ENCODE measurements at regions not wholly inside any gene's neighbourhood (a gene's known extent, or its start where the extent isn't known, plus 50 kb on each side); places are given as distances from the start of the nearest gene placed in this dataset.

DNA sequence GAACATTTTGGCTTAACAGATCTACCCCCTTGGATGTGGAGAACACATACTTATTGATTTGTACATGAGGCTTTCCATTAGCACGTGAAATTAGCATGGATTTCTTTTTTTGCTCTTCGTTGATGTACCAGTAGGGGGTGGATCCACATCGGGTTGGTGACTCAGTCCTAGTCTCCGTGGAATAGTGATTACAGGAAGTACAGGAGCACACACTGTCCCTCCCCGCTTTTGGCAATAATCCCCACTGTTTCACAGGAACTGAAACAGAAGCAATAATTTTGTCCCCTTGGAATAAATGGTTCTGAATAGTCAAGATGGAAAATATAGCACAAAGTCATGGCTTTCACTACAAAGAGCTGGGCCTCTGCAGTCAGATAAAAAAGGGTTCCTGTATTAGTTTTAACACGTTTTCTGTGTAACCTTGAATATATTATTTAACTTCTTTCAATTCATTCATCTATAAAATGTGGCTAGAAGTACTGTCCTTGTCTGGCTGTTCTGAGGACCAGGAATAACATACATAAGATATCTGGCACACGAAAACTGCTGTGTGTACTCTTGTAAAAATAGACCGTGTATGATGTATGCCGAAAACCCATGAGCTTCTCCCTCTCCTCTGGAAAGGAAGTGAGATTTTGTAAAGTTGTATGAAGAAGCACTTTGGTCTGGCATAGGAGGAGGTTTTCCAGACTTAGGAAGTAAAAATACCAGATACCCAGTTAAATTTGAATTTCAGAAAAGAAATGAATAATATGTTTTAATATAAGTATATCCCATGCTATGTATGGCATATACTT is 229.2 kb downstream of the GALR1 start:
- no peak for TF ChIP-seq POLR2A (IDR thresholded peaks at IDR 0.05)
- TF ChIP-seq, protein P1, sequence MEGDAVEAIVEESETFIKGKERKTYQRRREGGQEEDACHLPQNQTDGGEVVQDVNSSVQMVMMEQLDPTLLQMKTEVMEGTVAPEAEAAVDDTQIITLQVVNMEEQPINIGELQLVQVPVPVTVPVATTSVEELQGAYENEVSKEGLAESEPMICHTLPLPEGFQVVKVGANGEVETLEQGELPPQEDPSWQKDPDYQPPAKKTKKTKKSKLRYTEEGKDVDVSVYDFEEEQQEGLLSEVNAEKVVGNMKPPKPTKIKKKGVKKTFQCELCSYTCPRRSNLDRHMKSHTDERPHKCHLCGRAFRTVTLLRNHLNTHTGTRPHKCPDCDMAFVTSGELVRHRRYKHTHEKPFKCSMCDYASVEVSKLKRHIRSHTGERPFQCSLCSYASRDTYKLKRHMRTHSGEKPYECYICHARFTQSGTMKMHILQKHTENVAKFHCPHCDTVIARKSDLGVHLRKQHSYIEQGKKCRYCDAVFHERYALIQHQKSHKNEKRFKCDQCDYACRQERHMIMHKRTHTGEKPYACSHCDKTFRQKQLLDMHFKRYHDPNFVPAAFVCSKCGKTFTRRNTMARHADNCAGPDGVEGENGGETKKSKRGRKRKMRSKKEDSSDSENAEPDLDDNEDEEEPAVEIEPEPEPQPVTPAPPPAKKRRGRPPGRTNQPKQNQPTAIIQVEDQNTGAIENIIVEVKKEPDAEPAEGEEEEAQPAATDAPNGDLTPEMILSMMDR (IDR thresholded peaks at IDR 0.05) = no peak
- WGBS, 2 donors = 38 to 42% methylated on average over 9 of the region's 9 CpGs
- intact Hi-C loops (cut with DNase I; ENCODE audit: low total_unique reads) = no loop called here
- H3K4me3 ChIP-seq (ENCODE audit: low read depth, poor library complexity, severe bottlenecking) = no peak overlapping the region
- DNase-seq (ENCODE audit: low spot score in 2 of 2) = peak; percentile 68 to 87

DNA sequence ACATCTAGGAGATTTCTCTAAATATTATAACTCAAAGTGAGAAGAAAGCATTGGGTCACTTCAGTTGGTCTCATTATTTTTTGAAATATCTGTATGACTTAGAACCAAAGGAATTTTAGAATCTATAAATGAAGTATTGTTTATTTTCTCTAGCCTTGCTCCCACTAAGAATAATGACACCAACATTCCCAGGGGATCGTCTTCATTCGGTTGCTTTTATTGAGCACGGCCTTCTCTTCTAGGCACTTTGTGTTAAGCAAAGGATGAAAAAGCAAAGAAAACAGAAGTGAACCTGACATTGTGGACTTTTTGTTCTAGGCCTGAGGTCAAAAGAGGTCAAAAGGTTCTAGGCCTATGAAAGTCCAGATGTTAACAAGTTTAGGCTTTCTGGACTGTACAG is 231.9 kb downstream of the GALR1 start:
- H3K4me3 ChIP-seq (ENCODE audit: low read depth, poor library complexity, severe bottlenecking) = no peak overlapping the region
- intact Hi-C loops (cut with DNase I; ENCODE audit: low total_unique reads) = no loop called here
- TF ChIP-seq, protein P1 (IDR thresholded peaks at IDR 0.05) = no peak
- no peak for TF ChIP-seq POLR2A (IDR thresholded peaks at IDR 0.05)
- no peak for DNase-seq (ENCODE audit: low spot score in 2 of 2)
- 85 to 92% methylated on average over 3 of the region's 3 CpGs for WGBS, 2 donors

DNA sequence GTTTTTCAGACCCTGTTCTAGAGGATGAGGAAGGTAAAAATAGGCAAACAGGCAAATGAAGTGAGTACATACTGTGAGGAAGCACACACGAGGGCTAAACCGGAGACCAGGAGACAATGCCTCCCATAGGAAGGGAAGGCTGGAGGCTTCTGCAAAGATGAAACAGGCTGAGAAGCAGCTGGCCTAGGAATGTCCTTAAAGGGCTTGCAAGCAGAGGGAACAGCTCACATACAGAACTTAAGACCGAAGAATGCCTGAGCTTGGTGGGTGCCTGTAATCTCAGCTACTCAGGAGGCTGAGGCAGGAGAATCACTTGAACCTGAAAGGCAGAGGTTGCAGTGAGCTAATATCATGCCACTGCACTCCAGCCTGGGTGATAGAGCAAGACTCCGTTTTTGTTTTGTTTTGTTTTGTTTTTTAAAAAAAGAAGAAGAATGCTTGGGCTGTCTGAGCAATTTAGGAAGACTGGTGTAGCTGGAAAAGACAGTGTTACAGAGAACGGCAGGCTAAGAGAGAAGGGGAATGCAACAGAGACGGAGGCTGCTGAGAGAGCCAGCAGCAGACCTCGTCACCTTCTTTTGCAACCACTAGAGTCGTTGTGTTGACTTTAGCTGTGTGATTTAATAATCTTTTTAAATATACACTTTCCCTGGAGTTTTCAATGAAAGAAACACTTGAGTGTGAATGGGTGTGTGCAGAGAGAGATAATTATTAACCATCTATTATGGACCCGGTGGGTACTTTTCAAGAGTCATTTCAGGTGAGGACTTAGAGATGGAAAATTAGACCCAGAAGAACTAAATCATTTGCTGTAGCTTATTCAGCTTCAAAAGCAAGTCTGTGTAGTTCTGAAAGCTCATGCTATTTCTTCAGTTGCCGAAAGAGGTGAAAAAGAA is 232.8 kb downstream of the GALR1 start:
- WGBS, 2 donors = 77 to 81% methylated on average over 10 of the region's 10 CpGs
- intact Hi-C loops (cut with DNase I; ENCODE audit: low total_unique reads) = no loop called here
- H3K4me3 ChIP-seq (ENCODE audit: low read depth, poor library complexity, severe bottlenecking) = no peak overlapping the region
- DNase-seq (ENCODE audit: low spot score in 2 of 2) = no peak
- TF ChIP-seq, protein P1 (IDR thresholded peaks at IDR 0.05) = no peak
- TF ChIP-seq POLR2A (IDR thresholded peaks at IDR 0.05) = no peak

DNA sequence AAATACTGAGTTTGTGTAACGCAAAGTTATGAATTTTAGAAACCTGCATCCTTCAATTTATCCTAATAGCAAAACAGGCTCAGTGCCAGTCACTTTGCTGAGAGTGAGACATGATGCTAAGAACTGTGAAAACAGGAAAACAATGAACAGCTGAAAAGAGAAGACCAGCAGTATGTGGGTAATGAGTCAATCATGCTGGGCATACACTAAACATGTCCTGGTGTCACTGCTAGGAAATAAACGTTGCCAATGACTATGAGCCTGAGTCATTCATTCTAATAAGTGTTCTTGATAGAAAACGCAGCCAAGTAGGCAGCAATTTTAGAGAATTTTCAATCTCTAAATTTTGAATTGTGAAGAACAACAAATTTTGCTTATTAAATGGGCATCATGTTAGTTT is 237.3 kb downstream of the GALR1 start:
- no peak overlapping the region for H3K4me3 ChIP-seq (ENCODE audit: low read depth, poor library complexity, severe bottlenecking)
- intact Hi-C loops (cut with DNase I; ENCODE audit: low total_unique reads) = no loop called here
- WGBS, 2 donors = 65 to 72% methylated on average over 3 of the region's 3 CpGs
- DNase-seq (ENCODE audit: low spot score in 2 of 2) = no peak
- TF ChIP-seq, protein P1 (IDR thresholded peaks at IDR 0.05) = no peak
- no peak for TF ChIP-seq POLR2A (IDR thresholded peaks at IDR 0.05)

DNA sequence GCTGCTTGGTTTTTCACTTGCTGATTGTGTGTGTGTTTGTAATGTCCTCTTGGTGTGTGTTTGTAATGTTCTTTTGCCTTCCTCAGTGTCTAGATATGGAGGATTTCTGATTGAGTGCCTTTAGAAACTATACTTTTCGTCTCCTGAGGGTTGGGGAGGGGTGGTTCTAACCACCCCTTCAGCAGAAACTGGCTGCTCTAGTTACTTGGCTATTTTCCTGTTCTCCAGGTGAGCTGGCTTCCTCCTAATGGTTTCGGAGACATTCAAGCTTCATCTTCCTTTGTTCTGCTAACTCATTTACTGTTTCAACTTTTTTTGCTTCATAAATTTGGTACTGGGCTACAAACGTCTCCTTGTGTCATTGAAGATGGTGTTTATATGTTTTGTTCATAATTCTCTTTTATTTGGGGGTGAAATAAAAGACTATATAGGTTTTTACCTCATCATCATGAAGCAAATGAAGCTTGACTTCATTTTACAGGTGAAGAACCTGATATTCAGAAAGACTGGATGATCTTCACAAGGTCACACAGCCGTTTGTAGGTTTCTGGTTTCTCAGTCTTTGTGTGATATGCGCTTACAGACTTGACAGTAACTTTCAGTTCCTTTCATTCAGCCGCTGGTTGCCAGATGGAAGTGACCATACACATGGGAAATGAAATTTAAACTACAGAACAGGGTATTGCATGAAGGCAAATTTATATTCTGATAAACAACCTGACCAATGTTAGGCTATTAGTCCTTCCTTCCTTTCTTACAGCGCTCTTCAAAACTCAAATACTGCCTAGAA is 238.5 kb downstream of the GALR1 start:
- TF ChIP-seq, protein P1 (IDR thresholded peaks at IDR 0.05) = no peak
- TF ChIP-seq POLR2A (IDR thresholded peaks at IDR 0.05) = no peak
- no peak overlapping the region for H3K4me3 ChIP-seq (ENCODE audit: low read depth, poor library complexity, severe bottlenecking)
- WGBS, 2 donors = 73 to 76% methylated on average over 7 of the region's 7 CpGs
- DNase-seq (ENCODE audit: low spot score in 2 of 2) = no peak
- intact Hi-C loops (cut with DNase I; ENCODE audit: low total_unique reads) = no loop called here
